Suppressor macrophage treated with lipopolysaccharide for 1 hour (primary cell): ENCODE measurements at regions not wholly inside any gene's neighbourhood (a gene's known extent, or its start where the extent isn't known, plus 50 kb on each side); places are given as distances from the start of the nearest gene placed in this dataset.

Experiments used
- DNase-seq, 3 donors: peaks; one replicate each; pipeline ENCODE4 v3.0.0-alpha.2; 2020 to 2022

- peak in 2 of 3 donors; percentile 6 to 18 for DNase-seq
Measured at GRCh38 chr5:61623401-61624069, 291.5 kb downstream of the ZSWIM6 start.

DNA sequence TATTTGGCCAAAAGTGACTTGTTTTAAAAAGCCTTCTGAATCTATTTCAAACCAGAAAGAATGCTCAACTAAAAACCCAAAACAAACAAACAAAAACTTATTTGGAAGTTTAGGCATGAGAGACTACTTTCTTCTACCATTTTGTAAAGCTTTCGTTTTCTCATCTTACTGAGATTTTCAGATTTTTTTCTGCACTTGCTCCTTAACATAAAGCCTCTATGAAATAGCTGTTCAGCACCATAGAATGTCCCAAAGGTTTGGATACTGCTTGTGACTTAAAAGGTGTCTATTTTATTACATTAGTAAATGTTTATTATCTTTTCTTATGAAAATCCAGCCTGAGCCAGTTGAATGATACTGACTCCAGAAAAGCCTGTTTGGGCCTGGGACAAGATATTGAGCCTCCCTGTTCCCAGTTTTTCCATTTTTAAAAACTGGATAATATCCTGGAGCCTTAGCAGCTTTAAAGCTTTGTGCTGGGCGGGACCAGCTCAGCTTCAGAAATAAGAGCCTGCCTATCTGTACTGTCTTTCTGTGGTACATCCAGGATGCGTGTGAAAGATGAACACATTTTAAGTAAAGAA lies 292.6 kb downstream of the ZSWIM6 start:
- no peak for DNase-seq

DNA sequence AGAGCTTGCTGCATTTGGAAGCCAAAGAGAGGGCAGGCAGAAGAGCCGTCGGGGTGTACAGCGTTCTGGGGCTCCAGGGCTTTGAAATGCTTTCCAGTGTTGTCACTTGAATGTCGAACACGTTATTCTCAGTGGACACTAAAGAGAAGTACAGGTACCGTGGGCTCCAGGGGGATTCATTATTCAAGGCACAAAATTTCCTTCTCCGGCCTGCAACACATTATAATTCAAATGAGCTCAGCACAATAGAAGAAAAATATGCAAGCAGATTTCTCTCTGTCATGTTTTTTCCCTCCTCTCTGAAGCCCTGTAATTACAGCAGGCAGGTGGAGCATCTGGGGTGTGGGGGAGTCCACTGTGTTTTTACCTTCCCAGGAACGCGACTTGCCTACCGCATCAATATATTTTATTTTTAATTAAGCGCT lies 293.1 kb downstream of the ZSWIM6 start:
- DNase-seq, result no peak

DNA sequence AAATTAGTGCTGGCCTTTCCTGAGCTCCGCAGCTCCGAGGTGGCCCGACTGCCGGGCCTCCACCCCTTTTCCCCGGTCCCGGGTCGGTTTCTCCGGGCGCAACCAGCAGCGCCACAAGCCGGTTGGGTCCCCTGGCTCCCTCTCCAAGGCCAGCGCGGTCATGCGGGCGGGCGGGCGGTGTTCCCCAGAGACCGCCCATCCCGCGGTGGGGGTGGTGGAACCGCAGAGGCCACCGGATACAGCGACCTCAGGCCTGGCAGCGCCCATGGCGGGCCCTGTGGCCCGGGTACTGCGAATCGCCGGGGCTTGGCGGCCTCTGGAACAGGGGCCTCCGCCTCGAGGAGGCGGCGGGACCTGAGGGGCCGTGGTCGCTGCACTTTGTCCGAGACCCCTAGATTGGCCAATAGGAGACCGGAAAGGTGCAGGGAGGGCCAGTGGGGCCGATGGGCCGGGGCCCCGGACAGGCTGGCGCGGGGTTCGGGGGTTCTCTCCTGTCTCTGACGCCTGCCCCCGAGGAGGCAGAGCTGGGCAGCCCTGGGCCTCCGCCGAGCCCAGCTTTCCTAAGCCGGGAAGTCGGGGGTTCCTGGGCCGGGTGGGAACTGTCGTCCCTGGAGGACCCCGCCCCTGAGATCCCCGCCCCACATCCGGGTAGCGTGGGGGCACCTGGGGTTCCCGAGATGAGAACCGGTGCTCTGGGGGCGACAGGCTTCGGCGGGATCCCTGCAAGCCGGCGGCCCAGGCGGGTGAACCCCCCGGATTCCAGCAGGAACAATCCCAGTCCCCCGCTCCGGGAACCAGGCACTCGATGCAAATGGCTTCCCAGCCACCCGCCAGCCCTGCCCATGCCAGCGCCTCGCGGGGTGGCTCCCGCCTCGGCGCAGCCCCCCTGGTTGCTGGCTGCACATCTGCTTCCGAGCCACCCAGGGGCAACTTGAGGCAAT lies 293.9 kb downstream of the ZSWIM6 start:
- peak; percentile 60 to 84 (median 66) for DNase-seq

DNA sequence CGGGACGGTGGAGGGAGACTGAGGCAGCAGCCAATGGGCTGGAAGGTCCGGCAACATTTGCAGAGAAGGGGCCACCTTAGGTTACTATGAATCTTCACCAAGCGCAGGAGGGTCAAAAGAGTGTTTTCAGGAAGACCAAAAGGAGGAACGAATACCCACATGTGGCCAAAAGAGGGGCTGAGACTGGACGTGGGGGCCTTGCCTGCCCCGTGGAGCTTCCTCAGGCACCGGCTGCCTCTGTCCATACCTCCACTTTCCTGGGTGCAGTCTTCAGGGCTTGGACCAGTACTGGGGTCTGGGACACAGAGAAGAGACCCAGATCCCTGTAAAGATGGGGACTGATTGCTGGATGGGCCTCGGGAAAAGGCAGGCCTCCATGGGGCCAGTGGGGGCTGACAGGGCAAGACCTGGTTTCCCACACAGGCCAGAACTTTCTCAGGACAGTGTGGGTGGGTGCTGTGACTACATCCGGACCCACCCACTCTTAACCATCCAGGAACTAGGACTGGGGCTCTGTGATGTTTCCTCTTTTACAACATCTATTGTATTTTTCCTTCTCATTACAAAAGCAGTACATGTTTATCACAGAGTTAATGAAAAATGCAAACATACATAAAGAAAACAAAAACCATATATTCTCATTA lies 294.7 kb downstream of the ZSWIM6 start:
- peak; percentile 85 to 89 (median 85) for DNase-seq

DNA sequence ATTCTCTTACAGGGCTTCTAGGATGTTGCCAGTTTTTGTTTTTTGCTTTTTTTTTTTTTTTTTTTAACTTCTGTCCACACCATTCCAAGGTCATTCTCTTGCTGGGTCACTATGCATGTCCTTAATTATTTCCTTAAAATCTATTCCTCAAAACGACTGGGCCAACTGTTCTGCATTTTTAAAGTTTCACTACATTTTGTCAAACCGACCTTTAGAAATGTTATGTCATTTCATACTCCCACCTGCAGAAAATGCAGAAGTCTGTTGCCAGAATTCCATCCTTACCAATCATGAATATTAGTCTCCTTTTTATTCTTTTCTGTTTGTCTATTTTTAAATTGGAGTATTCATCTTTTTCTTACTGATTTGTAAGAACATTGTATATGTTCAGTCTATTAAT lies 295.5 kb downstream of the ZSWIM6 start:
- peak in 1 of 3 donors; percentile 34 for DNase-seq

DNA sequence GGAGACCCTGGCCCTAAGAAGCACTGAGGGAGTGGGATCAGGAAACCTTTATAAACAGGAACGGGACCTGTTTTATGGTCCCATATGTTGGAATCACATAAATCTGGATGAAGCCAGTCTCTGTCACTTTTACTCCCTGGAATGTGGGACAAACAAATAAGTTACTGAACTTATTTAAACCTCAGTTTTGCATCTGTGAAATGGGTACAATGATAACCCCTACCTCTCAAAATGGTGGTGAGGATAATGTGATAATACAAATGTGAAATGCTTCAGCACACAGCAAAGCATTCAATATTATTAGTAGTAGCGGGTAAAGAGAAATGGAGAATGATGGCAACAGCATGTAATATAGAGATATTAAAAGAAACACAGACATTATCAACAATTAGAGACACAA lies 298.9 kb downstream of the ZSWIM6 start:
- DNase-seq, result no peak

GRCh38 chr5:61631438-61631941 lies 299.4 kb downstream of the ZSWIM6 start:
- DNase-seq, result no peak

DNA sequence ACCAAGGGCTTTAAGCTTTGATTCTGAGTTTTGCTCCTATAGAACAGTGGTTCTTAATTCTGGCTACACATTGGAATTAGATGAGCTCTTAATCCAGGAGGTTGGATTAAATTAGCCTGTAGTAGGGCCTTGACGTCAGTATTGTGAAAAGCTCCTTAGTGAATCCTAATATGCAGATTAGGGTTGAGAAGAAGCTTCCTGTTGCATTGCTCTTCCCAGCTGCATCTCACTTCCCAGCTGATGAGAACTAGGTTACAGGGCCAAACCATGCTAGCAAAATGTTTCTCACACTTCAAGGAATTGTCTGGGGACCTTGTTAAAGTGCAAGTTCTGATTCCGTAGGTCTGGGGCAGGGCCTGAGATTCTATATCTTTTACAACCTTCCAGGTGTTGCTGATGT lies 300.0 kb downstream of the ZSWIM6 start:
- no peak for DNase-seq

DNA sequence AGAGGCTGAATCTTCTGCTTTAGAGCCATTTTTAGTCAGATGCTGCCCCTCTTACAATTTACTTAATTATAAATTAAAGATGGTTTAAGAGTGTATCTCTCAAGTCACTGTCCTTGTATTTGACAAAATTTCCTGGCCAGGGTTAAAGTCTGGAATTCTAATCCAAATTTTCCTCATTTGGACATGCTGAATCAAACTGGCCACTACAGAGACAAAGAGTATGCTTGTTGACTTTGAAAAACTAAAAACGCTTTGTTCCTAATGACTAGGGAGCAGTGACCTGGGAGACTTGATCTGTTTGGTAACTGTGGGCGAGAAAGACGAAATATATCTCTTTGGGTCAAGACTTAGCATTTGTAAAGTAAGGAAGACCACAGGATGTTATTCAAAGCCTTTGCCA lies 303.2 kb downstream of the ZSWIM6 start:
- no peak for DNase-seq

DNA sequence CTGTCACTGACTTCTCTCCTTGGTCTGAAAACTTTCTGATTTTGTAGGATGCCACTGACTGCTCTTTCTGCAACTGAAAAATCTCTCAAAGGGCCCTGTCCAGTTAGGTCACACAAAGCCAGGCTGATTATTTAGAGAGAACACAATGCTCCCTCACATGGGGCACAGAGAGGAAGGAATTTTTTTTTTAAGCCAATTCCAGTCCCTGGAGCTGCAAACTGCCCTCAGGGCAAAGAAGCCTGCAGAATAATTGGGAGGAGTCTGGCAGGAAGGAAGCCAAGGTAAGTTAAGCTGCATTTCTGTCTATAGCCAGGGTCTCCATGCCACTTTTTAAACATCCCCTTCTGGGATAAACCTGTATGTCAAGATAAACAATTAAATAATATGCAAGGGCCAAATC lies 305.5 kb downstream of the ZSWIM6 start:
- DNase-seq, result no peak

GRCh38 chr5:61638476-61638875 lies 306.4 kb downstream of the ZSWIM6 start:
- DNase-seq, result no peak

- no peak for DNase-seq
Measured at GRCh38 chr5:61640179-61641021, 308.3 kb downstream of the ZSWIM6 start.

GRCh38 chr5:61641748-61642565 lies 309.9 kb downstream of the ZSWIM6 start:
- DNase-seq, result no peak

DNA sequence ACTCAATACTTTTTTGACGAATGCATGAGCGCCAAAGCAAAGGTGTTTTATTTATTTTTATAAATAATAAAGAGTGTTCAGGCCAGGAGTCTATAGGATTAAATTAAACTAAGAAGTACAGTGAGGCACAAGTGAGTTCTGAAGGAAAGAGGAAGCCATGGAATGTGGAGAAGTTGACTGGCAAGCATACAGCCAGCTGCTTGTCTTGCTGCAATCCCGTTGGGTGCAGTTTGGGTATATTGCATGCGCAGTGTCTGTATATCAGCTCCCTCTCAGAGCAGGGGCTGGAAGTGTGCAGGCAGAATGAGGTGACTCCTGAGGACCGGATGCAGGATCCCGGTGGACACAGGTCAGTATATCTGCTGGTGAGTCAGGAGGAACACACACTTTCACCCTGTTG lies 315.6 kb downstream of the ZSWIM6 start:
- peak in 2 of 3 donors; percentile 22 to 28 for DNase-seq

- DNase-seq, result no peak
Measured at GRCh38 chr5:61649231-61649630, 317.2 kb downstream of the ZSWIM6 start.

DNA sequence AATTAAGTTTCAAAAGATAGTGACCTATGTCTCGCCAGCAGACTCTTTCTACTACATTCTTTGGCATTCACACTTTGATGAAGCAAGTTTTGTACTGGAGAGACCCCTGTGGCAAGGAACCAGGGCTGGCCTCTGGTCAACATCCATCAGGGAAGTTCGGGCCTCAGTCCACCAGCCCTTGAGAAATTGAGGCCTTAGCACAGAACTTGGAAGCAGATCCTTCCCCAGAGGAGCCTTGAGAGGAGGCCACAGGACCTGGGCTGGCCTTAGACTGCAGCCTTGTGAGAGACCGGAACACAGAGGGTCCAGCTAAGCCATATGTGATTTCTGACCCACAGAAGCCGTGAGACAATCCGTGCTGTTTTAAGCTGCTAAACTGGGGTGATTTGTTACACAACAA lies 317.9 kb downstream of the ZSWIM6 start:
- DNase-seq, result no peak

GRCh38 chr5:61650661-61651060 lies 318.6 kb downstream of the ZSWIM6 start:
- no peak for DNase-seq

DNA sequence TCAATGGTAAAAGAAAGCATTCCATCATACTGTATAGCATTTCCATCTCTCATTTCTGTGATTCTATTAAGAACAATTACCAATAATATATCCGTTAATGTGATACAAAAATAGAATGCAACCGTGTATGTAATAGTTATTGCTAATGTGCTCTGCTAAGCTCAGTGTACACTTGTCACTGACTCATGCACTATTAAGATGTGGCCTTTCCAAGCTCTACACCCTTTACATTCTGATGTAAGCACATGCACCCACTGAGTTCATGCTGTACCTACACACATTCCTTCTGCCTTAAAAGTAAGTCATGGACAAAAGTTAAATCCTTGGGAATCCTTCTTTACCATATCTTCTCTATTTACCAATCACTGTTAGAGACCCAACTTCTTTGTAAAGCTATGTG lies 319.1 kb downstream of the ZSWIM6 start:
- no peak for DNase-seq

DNA sequence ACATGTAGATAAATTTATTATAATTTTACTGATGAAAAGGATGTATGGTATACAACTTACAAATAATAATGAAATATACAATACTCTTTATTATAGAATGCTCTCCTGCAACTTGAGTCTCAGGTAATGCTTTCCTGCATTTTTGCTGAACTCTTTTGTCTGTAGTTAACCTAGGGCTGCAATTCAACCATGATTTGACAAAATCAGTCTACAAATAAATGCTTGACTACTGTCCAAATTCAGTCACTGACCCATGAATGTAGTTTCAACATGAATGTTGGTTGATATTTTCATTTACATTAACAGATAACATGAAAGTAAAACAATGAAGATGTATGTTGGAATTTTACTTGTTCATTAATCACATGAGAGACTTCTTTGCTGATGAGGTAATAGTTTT lies 320.9 kb downstream of the ZSWIM6 start:
- DNase-seq, result no peak
